Stimulated activated naive CD4-positive, alpha-beta T cell (primary cell): ENCODE measurements at regions not wholly inside any gene's neighbourhood (a gene's known extent, or its start where the extent isn't known, plus 50 kb on each side); places are given as distances from the start of the nearest gene placed in this dataset.
"Not testable (repeated sequence)": the region's sequence is repeated elsewhere in the genome, so short reads cannot be mapped to it uniquely, and the experiment has no call there.

Experiments
- DNase-seq, 6 experiments: peaks; one replicate each; lab custom pipeline; 2025; lab: John Stamatoyannopoulos, UW

- no peak for DNase-seq
These were observed 933.7 kb upstream of the LRATD1 start for GRCh38 chr2:13698847-13699246.

GRCh38 chr2:13699939-13700338 lies 932.6 kb upstream of the LRATD1 start:
- DNase-seq, result not testable (repeated sequence)

GRCh38 chr2:13711154-13711553 lies 921.4 kb upstream of the LRATD1 start:
- DNase-seq, result no peak

GRCh38 chr2:13714466-13714865 lies 918.1 kb upstream of the LRATD1 start:
- no peak for DNase-seq

GRCh38 chr2:13725945-13726344 lies 906.6 kb upstream of the LRATD1 start:
- no peak for DNase-seq

- no peak for DNase-seq
These were observed 887.2 kb upstream of the LRATD1 start for GRCh38 chr2:13745330-13745729.

GRCh38 chr2:13751955-13752354 lies 880.6 kb upstream of the LRATD1 start:
- no peak for DNase-seq

GRCh38 chr2:13758412-13758811 lies 874.1 kb upstream of the LRATD1 start:
- no peak for DNase-seq

- DNase-seq, result no peak
These were observed 864.2 kb upstream of the LRATD1 start for GRCh38 chr2:13768274-13768673.

GRCh38 chr2:13770279-13770678 lies 862.2 kb upstream of the LRATD1 start:
- DNase-seq, result no peak

- no peak for DNase-seq
These were observed 852.5 kb upstream of the LRATD1 start for GRCh38 chr2:13779996-13780395.

- no peak for DNase-seq
These were observed 841.4 kb upstream of the LRATD1 start for GRCh38 chr2:13791019-13791547.

- DNase-seq, result no peak
These were observed 826.0 kb upstream of the LRATD1 start for GRCh38 chr2:13806539-13806938.

GRCh38 chr2:13813236-13813635 lies 819.3 kb upstream of the LRATD1 start:
- no peak for DNase-seq

- no peak for DNase-seq
These were observed 814.5 kb upstream of the LRATD1 start for GRCh38 chr2:13818002-13818401.

- DNase-seq, result no peak
These were observed 812.6 kb upstream of the LRATD1 start for GRCh38 chr2:13819896-13820295.

- no peak for DNase-seq
These were observed 811.1 kb upstream of the LRATD1 start for GRCh38 chr2:13821255-13821880.

GRCh38 chr2:13822365-13822764 lies 810.2 kb upstream of the LRATD1 start:
- no peak for DNase-seq

- DNase-seq, result no peak
These were observed 806.1 kb upstream of the LRATD1 start for GRCh38 chr2:13826314-13826853.

GRCh38 chr2:13858626-13859025 lies 773.9 kb upstream of the LRATD1 start:
- DNase-seq, result no peak

- DNase-seq, result not testable (repeated sequence)
These were observed 764.2 kb upstream of the LRATD1 start for GRCh38 chr2:13868275-13868674.

- DNase-seq, result no peak
These were observed 756.0 kb upstream of the LRATD1 start for GRCh38 chr2:13876491-13877037.

- no peak for DNase-seq
These were observed 754.9 kb upstream of the LRATD1 start for GRCh38 chr2:13877571-13877970.
